ENCODE measurements at regions not wholly inside any gene's neighbourhood (a gene's known extent, or its start where the extent isn't known, plus 50 kb on each side); places are given as distances from the start of the nearest gene placed in this dataset.

GRCh38 chr5:175214152-175214551, 229.8 kb downstream of the DRD1 start:
- TF ChIP-seq CTCF (IDR thresholded peaks at IDR 0.05) (no peak), POLR2AphosphoS5 (IDR thresholded peaks at IDR 0.05; ENCODE audit: insufficient read depth in 1 of 2, low read depth in 1 of 2) (no peak), POLR2A (IDR thresholded peaks at IDR 0.05) (no peak)
